ENCODE measurements at regions not wholly inside any gene's neighbourhood (a gene's known extent, or its start where the extent isn't known, plus 50 kb on each side); places are given as distances from the start of the nearest gene placed in this dataset.

DNA sequence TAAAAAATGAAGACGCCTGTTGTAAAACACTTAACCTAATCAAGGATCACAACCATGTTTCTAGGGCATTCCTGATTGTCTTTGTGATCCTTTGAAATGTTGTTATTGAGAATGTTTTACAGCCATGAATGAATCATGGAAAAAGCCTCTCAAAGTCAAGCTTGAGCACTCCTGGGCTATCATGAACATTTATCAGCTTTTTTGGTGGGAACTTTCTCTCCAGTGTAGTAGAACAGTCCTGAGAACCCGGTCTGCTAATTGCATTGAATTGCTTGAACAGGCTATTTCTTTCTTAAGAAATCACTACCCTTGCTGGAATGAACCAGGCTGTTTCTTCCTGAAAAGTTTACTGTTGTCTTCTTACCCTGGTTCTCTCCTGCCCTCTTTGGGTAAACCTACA is 516.5 kb downstream of the FGF9 start:
- no peak for TF ChIP-seq CTCF (IDR thresholded peaks at IDR 0.05)
- TF ChIP-seq, protein P1, sequence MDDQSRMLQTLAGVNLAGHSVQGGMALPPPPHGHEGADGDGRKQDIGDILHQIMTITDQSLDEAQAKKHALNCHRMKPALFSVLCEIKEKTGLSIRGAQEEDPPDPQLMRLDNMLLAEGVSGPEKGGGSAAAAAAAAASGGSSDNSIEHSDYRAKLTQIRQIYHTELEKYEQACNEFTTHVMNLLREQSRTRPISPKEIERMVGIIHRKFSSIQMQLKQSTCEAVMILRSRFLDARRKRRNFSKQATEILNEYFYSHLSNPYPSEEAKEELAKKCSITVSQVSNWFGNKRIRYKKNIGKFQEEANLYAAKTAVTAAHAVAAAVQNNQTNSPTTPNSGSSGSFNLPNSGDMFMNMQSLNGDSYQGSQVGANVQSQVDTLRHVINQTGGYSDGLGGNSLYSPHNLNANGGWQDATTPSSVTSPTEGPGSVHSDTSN (IDR thresholded peaks at IDR 0.05) = no peak
- TF ChIP-seq SIN3A (IDR thresholded peaks at IDR 0.05; ENCODE audit: borderline replicate concordance, low read depth, low read length) = no peak

All from SK-N-SH (cell line).